ENCODE measurements at regions not wholly inside any gene's neighbourhood (a gene's known extent, or its start where the extent isn't known, plus 50 kb on each side); places are given as distances from the start of the nearest gene placed in this dataset.

GRCh38 chr3:5401002-5401401 lies 213.5 kb downstream of the EDEM1 start:
- TF ChIP-seq MXI1 (conservative IDR thresholded peaks at IDR 0.05; ENCODE audit: poor library complexity, severe bottlenecking) (no peak), EZH2 (IDR thresholded peaks at IDR 0.05; ENCODE audit: borderline replicate concordance, insufficient read depth, low read length, poor library complexity, severe bottlenecking) (no peak)
- TF ChIP-seq, protein P1, sequence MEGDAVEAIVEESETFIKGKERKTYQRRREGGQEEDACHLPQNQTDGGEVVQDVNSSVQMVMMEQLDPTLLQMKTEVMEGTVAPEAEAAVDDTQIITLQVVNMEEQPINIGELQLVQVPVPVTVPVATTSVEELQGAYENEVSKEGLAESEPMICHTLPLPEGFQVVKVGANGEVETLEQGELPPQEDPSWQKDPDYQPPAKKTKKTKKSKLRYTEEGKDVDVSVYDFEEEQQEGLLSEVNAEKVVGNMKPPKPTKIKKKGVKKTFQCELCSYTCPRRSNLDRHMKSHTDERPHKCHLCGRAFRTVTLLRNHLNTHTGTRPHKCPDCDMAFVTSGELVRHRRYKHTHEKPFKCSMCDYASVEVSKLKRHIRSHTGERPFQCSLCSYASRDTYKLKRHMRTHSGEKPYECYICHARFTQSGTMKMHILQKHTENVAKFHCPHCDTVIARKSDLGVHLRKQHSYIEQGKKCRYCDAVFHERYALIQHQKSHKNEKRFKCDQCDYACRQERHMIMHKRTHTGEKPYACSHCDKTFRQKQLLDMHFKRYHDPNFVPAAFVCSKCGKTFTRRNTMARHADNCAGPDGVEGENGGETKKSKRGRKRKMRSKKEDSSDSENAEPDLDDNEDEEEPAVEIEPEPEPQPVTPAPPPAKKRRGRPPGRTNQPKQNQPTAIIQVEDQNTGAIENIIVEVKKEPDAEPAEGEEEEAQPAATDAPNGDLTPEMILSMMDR (IDR thresholded peaks at IDR 0.05; ENCODE audit: poor library complexity, severe bottlenecking): no peak
